ENCODE measurements at regions not wholly inside any gene's neighbourhood (a gene's known extent, or its start where the extent isn't known, plus 50 kb on each side); places are given as distances from the start of the nearest gene placed in this dataset.

- TF ChIP-seq CTCF (IDR thresholded peaks at IDR 0.05): no peak
- no peak for TF ChIP-seq POLR2A (IDR thresholded peaks at IDR 0.05)
Observed at GRCh38 chr9:22682961-22683699, 236.5 kb downstream of the DMRTA1 start.

Data from lower leg skin (tissue), 3 donors.